ENCODE measurements at regions not wholly inside any gene's neighbourhood (a gene's known extent, or its start where the extent isn't known, plus 50 kb on each side); places are given as distances from the start of the nearest gene placed in this dataset.

DNA sequence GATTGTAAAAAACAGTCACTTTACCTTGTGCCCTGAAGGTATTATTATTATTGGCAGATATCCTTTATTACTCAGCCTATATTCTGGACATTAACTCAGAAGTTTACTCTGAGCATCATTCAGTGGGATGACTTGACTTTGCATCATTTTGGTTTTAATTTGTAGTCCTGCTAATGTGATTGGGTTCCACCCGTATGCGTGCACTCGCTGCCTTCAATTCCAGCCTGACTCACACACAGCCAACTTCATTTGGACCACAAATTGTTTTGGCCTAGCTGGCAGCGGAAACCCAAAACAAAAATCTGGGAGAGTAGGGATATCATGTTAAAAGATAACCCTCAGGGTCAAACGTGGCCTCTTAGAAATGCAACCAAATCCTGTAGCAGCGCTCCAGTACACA is 704.4 kb upstream of the SLC35B3 start:
- no peak overlapping the region for H3K9ac ChIP-seq (ENCODE audit: insufficient read depth, low read depth, low read length)
- 60% methylated on average over 6 of the region's 6 CpGs for WGBS (ENCODE audit: low lambda C conversion rate)

More for the DNA sequence above, 704.4 kb upstream of the SLC35B3 start:
- Histone ChIP-seq H3K4me2 (ENCODE audit: low read depth, low read length) (no peak overlapping the region), H3K27ac (ENCODE audit: extremely low read length, insufficient read depth, low read length) (no peak overlapping the region), H2AFZ (ENCODE audit: low read length) (no peak overlapping the region), H3K79me2 (ENCODE audit: insufficient read depth, low read length) (no peaks in the 10 kb centered on the region), H4K20me1 (ENCODE audit: insufficient read depth, low read length) (no peaks in the 10 kb centered on the region), H3K4me3 (replicated peaks in 1 of 3; ENCODE audit: insufficient read depth in 1 of 3, low read depth in 2 of 3, low read length in 3 of 3) (no peak overlapping the region), H3K9me3 (ENCODE audit: low read length) (peaks cover 20% of the 10 kb centered on the region), H3K27me3 (ENCODE audit: control insufficient read depth in 1 of 2, insufficient read depth in 2 of 2, low read length in 2 of 2) (no peaks in the 10 kb centered on the region; a peak in 1 of 5 replicates), H3K36me3 (replicated peaks in 1 of 2; ENCODE audit: control insufficient read depth in 1 of 2, insufficient read depth in 2 of 2, low read length in 2 of 2) (no peaks in the 10 kb centered on the region), H3K4me1 (ENCODE audit: insufficient read depth, low read length) (no peaks in the 10 kb centered on the region)
- ATAC-seq (no peak), DNase-seq (ENCODE audit: low spot score) (no peak), FAIRE-seq (no peak)
- BruUV-seq (replicated peaks), result no TSS peak
- POLR2A ChIA-PET, result no interaction called here
- CTCF ChIA-PET (ENCODE audit: low intra/inter-chr PET ratio, low total read pairs), result no interaction called here
- in situ Hi-C loops (cut with HindIII; ENCODE audit: extremely low pct_ligation_motif_present, low pct_unique_long_range_greater_than_20kb), result no loop called here
- intact Hi-C loops (cut with micrococcal nuclease; ENCODE audit: unreplicated experiment), result no loop called here
- TF ChIP-seq, protein P1, sequence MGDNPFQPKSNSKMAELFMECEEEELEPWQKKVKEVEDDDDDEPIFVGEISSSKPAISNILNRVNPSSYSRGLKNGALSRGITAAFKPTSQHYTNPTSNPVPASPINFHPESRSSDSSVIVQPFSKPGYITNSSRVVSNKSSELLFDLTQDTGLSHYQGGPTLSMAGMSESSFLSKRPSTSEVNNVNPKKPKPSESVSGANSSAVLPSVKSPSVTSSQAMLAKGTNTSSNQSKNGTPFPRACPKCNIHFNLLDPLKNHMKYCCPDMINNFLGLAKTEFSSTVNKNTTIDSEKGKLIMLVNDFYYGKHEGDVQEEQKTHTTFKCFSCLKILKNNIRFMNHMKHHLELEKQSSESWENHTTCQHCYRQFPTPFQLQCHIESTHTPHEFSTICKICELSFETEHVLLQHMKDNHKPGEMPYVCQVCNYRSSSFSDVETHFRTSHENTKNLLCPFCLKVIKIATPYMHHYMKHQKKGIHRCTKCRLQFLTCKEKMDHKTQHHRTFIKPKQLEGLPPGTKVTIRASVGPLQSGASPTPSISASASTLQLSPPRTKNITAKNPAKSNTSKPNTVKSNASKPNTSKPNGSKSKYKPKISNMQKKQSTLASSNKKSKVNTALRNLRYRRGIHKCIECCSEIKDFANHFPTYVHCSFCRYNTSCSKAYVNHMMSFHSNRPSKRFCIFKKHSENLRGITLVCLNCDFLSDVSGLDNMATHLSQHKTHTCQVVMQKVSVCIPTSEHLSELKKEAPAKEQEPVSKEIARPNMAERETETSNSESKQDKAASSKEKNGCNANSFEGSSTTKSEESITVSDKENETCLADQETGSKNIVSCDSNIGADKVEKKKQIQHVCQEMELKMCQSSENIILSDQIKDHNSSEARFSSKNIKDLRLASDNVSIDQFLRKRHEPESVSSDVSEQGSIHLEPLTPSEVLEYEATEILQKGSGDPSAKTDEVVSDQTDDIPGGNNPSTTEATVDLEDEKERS (CRISPR knock-in tag; IDR thresholded peaks at IDR 0.05), result no peak
- TF ChIP-seq CBX5 (CRISPR knock-in tag; IDR thresholded peaks at IDR 0.05; ENCODE audit: borderline replicate concordance) (no peak), ZSCAN20 (CRISPR knock-in tag; IDR thresholded peaks at IDR 0.05; ENCODE audit: borderline replicate concordance) (no peak), ZNF543 (CRISPR knock-in tag; IDR thresholded peaks at IDR 0.05) (no peak), RFXANK (CRISPR knock-in tag; IDR thresholded peaks at IDR 0.05) (no peak), SMARCE1 (IDR thresholded peaks at IDR 0.05; ENCODE audit: borderline replicate concordance) (no peak), HOXD1 (CRISPR knock-in tag; IDR thresholded peaks at IDR 0.05) (no peak), CCDC6 (CRISPR knock-in tag; IDR thresholded peaks at IDR 0.05) (no peak), SAP130 (CRISPR knock-in tag; IDR thresholded peaks at IDR 0.05; ENCODE audit: low read depth) (no peak), MIER2 (CRISPR knock-in tag; IDR thresholded peaks at IDR 0.05) (no peak), CEBPG (CRISPR knock-in tag; IDR thresholded peaks at IDR 0.05) (no peak), JARID2 (CRISPR knock-in tag; IDR thresholded peaks at IDR 0.05; ENCODE audit: insufficient replicate concordance) (no peak)
- TF ChIP-seq, protein P2, sequence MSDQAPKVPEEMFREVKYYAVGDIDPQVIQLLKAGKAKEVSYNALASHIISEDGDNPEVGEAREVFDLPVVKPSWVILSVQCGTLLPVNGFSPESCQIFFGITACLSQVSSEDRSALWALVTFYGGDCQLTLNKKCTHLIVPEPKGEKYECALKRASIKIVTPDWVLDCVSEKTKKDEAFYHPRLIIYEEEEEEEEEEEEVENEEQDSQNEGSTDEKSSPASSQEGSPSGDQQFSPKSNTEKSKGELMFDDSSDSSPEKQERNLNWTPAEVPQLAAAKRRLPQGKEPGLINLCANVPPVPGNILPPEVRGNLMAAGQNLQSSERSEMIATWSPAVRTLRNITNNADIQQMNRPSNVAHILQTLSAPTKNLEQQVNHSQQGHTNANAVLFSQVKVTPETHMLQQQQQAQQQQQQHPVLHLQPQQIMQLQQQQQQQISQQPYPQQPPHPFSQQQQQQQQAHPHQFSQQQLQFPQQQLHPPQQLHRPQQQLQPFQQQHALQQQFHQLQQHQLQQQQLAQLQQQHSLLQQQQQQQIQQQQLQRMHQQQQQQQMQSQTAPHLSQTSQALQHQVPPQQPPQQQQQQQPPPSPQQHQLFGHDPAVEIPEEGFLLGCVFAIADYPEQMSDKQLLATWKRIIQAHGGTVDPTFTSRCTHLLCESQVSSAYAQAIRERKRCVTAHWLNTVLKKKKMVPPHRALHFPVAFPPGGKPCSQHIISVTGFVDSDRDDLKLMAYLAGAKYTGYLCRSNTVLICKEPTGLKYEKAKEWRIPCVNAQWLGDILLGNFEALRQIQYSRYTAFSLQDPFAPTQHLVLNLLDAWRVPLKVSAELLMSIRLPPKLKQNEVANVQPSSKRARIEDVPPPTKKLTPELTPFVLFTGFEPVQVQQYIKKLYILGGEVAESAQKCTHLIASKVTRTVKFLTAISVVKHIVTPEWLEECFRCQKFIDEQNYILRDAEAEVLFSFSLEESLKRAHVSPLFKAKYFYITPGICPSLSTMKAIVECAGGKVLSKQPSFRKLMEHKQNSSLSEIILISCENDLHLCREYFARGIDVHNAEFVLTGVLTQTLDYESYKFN (CRISPR knock-in tag; conservative IDR thresholded peaks at IDR 0.05), result no peak

Data from HepG2 (cell line).